ENCODE measurements at regions not wholly inside any gene's neighbourhood (a gene's known extent, or its start where the extent isn't known, plus 50 kb on each side); places are given as distances from the start of the nearest gene placed in this dataset.

DNA sequence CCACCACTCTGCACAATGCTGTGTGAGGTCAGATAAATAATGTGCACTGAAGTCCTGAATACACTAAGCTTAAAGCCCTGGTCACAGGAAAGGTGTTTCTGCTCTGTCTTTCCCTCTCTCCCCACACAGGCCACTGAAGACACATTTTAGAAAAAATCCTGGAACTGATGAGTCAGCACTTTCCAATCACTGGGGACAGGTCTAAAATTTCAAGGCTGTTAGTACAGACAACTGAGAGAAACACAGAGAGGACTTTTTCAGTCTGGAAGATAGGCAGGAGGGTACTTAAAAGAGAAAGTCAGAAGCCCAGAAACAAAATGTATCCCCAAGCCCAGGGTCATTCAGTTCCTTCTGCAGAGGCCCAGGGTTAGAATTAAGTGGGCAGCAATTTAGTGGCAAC, 333.9 kb upstream of the CCDC196 start:
- TF ChIP-seq, protein P1, sequence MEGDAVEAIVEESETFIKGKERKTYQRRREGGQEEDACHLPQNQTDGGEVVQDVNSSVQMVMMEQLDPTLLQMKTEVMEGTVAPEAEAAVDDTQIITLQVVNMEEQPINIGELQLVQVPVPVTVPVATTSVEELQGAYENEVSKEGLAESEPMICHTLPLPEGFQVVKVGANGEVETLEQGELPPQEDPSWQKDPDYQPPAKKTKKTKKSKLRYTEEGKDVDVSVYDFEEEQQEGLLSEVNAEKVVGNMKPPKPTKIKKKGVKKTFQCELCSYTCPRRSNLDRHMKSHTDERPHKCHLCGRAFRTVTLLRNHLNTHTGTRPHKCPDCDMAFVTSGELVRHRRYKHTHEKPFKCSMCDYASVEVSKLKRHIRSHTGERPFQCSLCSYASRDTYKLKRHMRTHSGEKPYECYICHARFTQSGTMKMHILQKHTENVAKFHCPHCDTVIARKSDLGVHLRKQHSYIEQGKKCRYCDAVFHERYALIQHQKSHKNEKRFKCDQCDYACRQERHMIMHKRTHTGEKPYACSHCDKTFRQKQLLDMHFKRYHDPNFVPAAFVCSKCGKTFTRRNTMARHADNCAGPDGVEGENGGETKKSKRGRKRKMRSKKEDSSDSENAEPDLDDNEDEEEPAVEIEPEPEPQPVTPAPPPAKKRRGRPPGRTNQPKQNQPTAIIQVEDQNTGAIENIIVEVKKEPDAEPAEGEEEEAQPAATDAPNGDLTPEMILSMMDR (IDR thresholded peaks at IDR 0.05; ENCODE audit: low read depth, low read length, missing control alignments): no peak
- H3K4me3 ChIP-seq (replicated peaks; ENCODE audit: low read depth, low read length): no peak overlapping the region
- DNase-seq (ENCODE audit: extremely low read depth, low read depth): no peak

DNA sequence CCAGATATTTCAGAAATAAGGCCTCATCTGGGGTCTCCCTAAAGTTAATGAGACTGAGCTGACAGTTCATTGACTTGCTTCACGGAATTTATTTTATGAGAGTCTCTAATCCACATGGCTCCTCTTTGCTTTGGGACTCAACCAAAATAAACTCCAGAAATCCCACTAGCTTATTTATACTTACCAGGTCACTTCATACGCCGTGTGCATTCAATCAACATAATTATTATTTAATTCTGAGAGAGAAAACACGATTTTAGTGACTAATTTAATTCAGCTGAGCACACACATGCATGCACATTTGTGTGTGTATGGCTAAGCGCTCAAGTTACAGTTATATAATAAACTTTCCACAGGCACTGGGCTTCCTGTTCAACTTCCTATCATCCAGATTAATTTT, 333.4 kb upstream of the CCDC196 start:
- no peak for DNase-seq (ENCODE audit: extremely low read depth, low read depth)
- H3K4me3 ChIP-seq (replicated peaks; ENCODE audit: low read depth, low read length): no peak overlapping the region
- TF ChIP-seq, protein P1 (IDR thresholded peaks at IDR 0.05; ENCODE audit: low read depth, low read length, missing control alignments): no peak

DNA sequence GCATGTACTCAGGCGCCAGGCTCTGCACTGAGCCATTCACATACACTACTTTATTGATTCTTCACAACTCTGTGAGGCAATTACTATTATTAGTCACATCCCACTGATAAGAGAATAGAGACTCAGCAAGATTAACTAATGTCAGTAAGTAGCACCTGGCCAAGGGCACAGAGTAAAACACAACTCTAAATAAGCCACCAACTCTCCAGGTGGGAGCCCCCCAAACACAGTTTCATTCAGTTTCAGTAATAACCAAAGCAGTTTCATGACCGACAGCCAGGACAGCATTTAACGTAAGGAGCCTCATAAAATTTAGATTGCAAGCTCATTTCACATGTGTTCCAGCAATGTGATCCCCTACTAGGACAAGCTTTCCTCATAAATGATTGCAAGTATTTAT, 323.1 kb upstream of the CCDC196 start:
- DNase-seq (ENCODE audit: extremely low read depth, low read depth): no peak
- TF ChIP-seq, protein P1 (IDR thresholded peaks at IDR 0.05; ENCODE audit: low read depth, low read length, missing control alignments): no peak
- no peak overlapping the region for H3K4me3 ChIP-seq (replicated peaks; ENCODE audit: low read depth, low read length)

DNA sequence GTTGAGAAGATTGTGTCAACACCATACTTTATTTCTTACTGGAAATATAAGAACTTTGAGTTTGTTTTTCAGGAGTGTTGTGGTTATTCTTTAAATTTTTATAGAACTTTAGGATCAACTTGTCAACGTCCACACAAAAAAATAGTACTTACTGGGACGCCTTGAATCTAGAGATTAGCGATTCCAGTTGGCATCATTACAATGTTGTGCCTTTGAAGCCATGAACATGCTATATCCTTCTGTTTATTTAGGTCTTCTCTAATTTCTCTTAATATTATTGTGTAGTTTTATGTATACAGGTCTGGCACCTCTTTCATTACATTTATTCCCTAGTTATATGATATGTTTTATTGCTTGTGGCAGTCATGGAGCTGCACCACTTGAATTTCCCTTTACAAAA, 320.8 kb upstream of the CCDC196 start:
- no peak for DNase-seq (ENCODE audit: extremely low read depth, low read depth)
- TF ChIP-seq, protein P1 (IDR thresholded peaks at IDR 0.05; ENCODE audit: low read depth, low read length, missing control alignments): no peak
- no peak overlapping the region for H3K4me3 ChIP-seq (replicated peaks; ENCODE audit: low read depth, low read length)

DNA sequence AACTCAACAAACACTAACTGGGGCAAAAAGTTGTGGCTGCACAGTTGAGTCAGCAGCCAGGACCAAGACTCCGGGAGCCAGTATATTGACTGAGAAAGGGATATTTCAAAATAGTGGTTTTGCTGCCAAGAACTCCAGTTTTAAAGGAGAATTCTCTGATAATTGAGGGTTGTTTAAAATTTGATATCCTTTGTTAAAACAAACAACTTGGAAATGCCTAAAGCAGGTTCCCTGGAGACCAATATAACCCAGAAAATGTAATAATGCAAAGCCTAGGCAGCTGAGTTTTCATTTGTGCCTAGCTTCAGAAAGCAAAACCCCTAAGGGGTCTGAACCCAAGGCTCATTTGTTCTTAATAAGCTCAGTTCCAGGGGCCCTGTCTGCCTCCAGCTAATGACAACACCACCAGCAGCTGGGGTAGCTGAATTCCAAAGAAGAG, 311.7 kb upstream of the CCDC196 start:
- TF ChIP-seq, protein P1 (IDR thresholded peaks at IDR 0.05; ENCODE audit: low read depth, low read length, missing control alignments): no peak
- no peak overlapping the region for H3K4me3 ChIP-seq (replicated peaks; ENCODE audit: low read depth, low read length)
- DNase-seq (ENCODE audit: extremely low read depth, low read depth): no peak

DNA sequence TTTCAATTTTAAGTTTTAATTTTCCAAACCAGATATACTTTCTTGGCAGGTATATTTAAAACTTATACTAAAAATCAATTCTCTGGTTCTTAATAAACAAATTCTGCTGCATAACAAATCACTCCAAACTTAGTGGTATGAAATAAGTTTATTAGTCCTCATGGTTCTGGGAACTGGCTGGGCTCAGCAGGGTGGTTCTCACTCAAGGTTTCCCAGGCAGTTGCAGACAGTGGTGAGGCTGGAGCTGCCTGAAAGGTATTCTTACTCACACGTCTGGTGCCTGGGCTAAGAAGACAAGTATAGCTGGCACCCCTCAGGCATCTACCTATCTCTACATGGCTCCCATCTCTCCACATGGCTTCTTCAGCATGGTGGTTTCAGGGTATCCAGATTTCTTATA, 308.2 kb upstream of the CCDC196 start:
- TF ChIP-seq, protein P1 (IDR thresholded peaks at IDR 0.05; ENCODE audit: low read depth, low read length, missing control alignments): no peak
- H3K4me3 ChIP-seq (replicated peaks; ENCODE audit: low read depth, low read length): no peak overlapping the region
- DNase-seq (ENCODE audit: extremely low read depth, low read depth): no peak

DNA sequence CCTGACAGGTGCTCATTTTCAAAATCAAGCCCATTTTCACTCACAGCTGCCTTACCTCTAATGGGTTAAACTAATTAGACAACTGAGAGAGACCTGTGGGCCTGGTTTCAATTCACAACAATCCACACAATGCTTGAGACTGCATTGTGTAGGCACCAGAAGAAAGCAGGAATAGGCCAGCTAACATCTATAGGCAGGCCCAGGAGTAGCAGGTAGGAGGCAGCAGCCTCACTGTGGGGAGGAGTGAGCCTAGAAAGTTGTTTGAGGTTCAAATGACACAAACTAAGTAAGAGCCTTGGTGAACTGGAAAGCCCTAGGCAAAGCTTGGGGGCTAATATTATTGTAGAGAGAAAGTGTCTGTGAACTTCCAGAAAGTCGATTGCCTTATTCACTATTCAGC, 289.5 kb upstream of the CCDC196 start:
- TF ChIP-seq, protein P1 (IDR thresholded peaks at IDR 0.05; ENCODE audit: low read depth, low read length, missing control alignments): no peak
- no peak for DNase-seq (ENCODE audit: extremely low read depth, low read depth)

More for the DNA sequence above, 289.5 kb upstream of the CCDC196 start:
- H3K4me3 ChIP-seq (replicated peaks; ENCODE audit: low read depth, low read length): no peak overlapping the region

Data from HFF-Myc (cell line).